K562 (cell line): ENCODE measurements at regions not wholly inside any gene's neighbourhood (a gene's known extent, or its start where the extent isn't known, plus 50 kb on each side); places are given as distances from the start of the nearest gene placed in this dataset.

Experiments used
- CBFA2T2 ChIP-seq: fragments of 450-650 bp; conservative IDR thresholded peaks from 2 replicates; pipeline ENCODE4 v1.6.1; 2017; ENCODE audit warnings: mild to moderate bottlenecking
- EP300 ChIP-seq: IDR thresholded peaks from 2 replicates; pipeline ENCODE4 v1.6.1; 2012; ENCODE audit warnings: low read length, improper control_type of control experiment
- FOS ChIP-seq: IDR thresholded peaks from 3 replicates; pipeline ENCODE4 v1.6.1; 2011; ENCODE audit not compliant: insufficient read length; ENCODE audit errors: extremely low read depth
- SFPQ ChIP-seq: fragments of 200-400 bp; formaldehyde crosslinking; IDR thresholded peaks from 2 replicates; pipeline ENCODE4 v1.6.1; 2017; ENCODE audit warnings: mild to moderate bottlenecking, low read depth, low read length, moderate library complexity
- ZNF274 ChIP-seq: IDR thresholded peaks from 2 replicates; pipeline ENCODE4 v1.6.1; 2011; ENCODE audit warnings: low read depth, mild to moderate bottlenecking, low read length, moderate library complexity, borderline replicate concordance
- ZNF347 ChIP-seq: fragments of 450-650 bp; formaldehyde crosslinking; IDR thresholded peaks from 2 replicates; pipeline ENCODE4 v1.4.0; 2020; ENCODE audit warnings: low read depth, mild to moderate bottlenecking, moderate library complexity
- ZNF79 ChIP-seq: fragments of 250-450 bp; sonication (Bioruptor Pico); IDR thresholded peaks from 2 replicates; pipeline ENCODE4 v1.4.0; 2020; ENCODE audit warnings: low read depth, mild to moderate bottlenecking, moderate library complexity
- TF ChIP-seq, protein P1 (sequence below): sonication (generic); formaldehyde crosslinking; IDR thresholded peaks from 2 replicates; pipeline ENCODE4 v1.8.1; 2023; ENCODE audit warnings: mild to moderate bottlenecking, missing genetic modification reagents, moderate library complexity
- TF ChIP-seq, protein P2 (sequence below): sonication (generic); formaldehyde crosslinking; IDR thresholded peaks from 2 replicates; pipeline ENCODE4 v1.8.0; 2022; ENCODE audit warnings: missing genetic modification reagents, mild to moderate bottlenecking, borderline replicate concordance

- no peak for TF ChIP-seq ZNF274
- no peak for TF ChIP-seq CBFA2T2
- TF ChIP-seq SFPQ: no peak
- TF ChIP-seq FOS: no peak
- no peak for TF ChIP-seq ZNF347 (CRISPR knock-in tag)
- TF ChIP-seq, protein P1, sequence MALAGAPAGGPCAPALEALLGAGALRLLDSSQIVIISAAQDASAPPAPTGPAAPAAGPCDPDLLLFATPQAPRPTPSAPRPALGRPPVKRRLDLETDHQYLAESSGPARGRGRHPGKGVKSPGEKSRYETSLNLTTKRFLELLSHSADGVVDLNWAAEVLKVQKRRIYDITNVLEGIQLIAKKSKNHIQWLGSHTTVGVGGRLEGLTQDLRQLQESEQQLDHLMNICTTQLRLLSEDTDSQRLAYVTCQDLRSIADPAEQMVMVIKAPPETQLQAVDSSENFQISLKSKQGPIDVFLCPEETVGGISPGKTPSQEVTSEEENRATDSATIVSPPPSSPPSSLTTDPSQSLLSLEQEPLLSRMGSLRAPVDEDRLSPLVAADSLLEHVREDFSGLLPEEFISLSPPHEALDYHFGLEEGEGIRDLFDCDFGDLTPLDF: no peak
- TF ChIP-seq ZNF79 (CRISPR knock-in tag): no peak
- TF ChIP-seq, protein P2, sequence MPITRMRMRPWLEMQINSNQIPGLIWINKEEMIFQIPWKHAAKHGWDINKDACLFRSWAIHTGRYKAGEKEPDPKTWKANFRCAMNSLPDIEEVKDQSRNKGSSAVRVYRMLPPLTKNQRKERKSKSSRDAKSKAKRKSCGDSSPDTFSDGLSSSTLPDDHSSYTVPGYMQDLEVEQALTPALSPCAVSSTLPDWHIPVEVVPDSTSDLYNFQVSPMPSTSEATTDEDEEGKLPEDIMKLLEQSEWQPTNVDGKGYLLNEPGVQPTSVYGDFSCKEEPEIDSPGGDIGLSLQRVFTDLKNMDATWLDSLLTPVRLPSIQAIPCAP (CRISPR knock-in tag): no peak
- no peak for TF ChIP-seq EP300
Observed at GRCh38 chr9:115597330-115597895, 479.5 kb upstream of the TNC start.
